ENCODE measurements at regions not wholly inside any gene's neighbourhood (a gene's known extent, or its start where the extent isn't known, plus 50 kb on each side); places are given as distances from the start of the nearest gene placed in this dataset.

- TF ChIP-seq CTCF (IDR thresholded peaks at IDR 0.05) (no peak), POLR2A (IDR thresholded peaks at IDR 0.05) (no peak)
Observed at GRCh38 chr4:34253239-34253638, 1991.1 kb downstream of the ARAP2 start.

Data from adrenal gland (tissue), 5 donors.